Activated CD4-positive, alpha-beta T cell treated with anti-CD3 and anti-CD28 coated beads, Interleukin-2, amount 10 ng/mL, durations not matched to agents 7 days and 5 days (primary cell): ENCODE measurements at regions not wholly inside any gene's neighbourhood (a gene's known extent, or its start where the extent isn't known, plus 50 kb on each side); places are given as distances from the start of the nearest gene placed in this dataset.

Experiments
- CTCF ChIA-PET: fragments of 350-600 bp; sonication (Branson Sonifier 250); formaldehyde crosslinking; loops from one replicate; lab custom pipeline; 2021; ENCODE audit warnings: antibody characterized with exemption; lab: Charles Lee
- POLR2A ChIA-PET: fragments of 350-600 bp; sonication (Branson Sonifier 250); formaldehyde crosslinking; loops from one replicate; lab custom pipeline; 2021; ENCODE audit warnings: antibody characterized with exemption; lab: Charles Lee
- DNase-seq: peaks from one replicate; pipeline ENCODE4 v3.0.0-alpha.2; 2020
- H3K27ac Mint-ChIP-seq: one replicate; pipeline ENCODE4 v1.8.0; 2021; ENCODE audit warnings: mild to moderate bottlenecking, moderate library complexity, mixed read lengths
- H3K27me3 Mint-ChIP-seq: one replicate; pipeline ENCODE4 v1.8.0; 2021; ENCODE audit warnings: mixed read lengths
- H3K36me3 Mint-ChIP-seq: one replicate; pipeline ENCODE4 v1.8.0; 2021; ENCODE audit warnings: low read depth, mixed read lengths
- H3K4me1 Mint-ChIP-seq: one replicate; pipeline ENCODE4 v1.8.0; 2021; ENCODE audit warnings: mixed read lengths
- H3K4me3 Mint-ChIP-seq: one replicate; pipeline ENCODE4 v1.8.0; 2021; ENCODE audit warnings: mild to moderate bottlenecking, moderate library complexity, mixed read lengths
- H3K9me3 Mint-ChIP-seq: one replicate; pipeline ENCODE4 v1.8.0; 2021; ENCODE audit warnings: mixed read lengths

- no peak for DNase-seq
- Mint-ChIP-seq H3K9me3 (no peaks in the 10 kb centered on the region), H3K27ac (no peak overlapping the region), H3K4me3 (no peak overlapping the region), H3K27me3 (no peaks in the 10 kb centered on the region), H3K36me3 (no peaks in the 10 kb centered on the region), H3K4me1 (no peaks in the 10 kb centered on the region)
- ChIA-PET POLR2A (no interaction called here), CTCF (no interaction called here)
Measured at GRCh38 chr11:104442321-104442720, 278.4 kb upstream of the PDGFD start.

GRCh38 chr11:104435494-104435893, 271.5 kb upstream of the PDGFD start:
- Mint-ChIP-seq H3K4me3 (no peak overlapping the region), H3K36me3 (no peaks in the 10 kb centered on the region), H3K27ac (no peak overlapping the region), H3K27me3 (no peaks in the 10 kb centered on the region), H3K9me3 (no peaks in the 10 kb centered on the region), H3K4me1 (no peaks in the 10 kb centered on the region)
- ChIA-PET CTCF (no interaction called here), POLR2A (no interaction called here)
- DNase-seq, result no peak

DNA sequence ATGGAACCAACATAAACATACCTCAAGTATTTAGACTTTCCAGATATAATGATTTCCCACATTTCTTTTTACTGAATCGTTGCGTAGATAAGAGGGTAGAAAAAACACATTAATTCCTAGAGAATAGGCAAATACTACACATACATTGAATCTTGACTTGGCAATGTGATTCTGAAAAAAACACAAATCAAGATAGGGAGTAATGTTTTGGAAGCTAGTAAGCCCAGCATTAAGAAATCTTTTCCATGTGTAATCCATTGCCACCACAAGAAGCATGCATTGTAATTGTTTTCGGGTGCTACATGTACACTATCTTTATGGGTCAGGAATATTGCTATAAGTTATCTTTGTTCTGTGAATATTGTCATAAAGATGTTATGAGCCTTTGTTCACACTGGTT, 269.8 kb upstream of the PDGFD start:
- Mint-ChIP-seq H3K36me3 (no peaks in the 10 kb centered on the region), H3K9me3 (no peaks in the 10 kb centered on the region), H3K27me3 (no peaks in the 10 kb centered on the region), H3K4me3 (no peak overlapping the region), H3K27ac (no peak overlapping the region), H3K4me1 (no peaks in the 10 kb centered on the region)
- CTCF ChIA-PET, result no interaction called here
- POLR2A ChIA-PET, result no interaction called here
- no peak for DNase-seq

GRCh38 chr11:104432981-104433380, 269.0 kb upstream of the PDGFD start:
- Mint-ChIP-seq H3K27me3 (no peaks in the 10 kb centered on the region), H3K4me1 (no peaks in the 10 kb centered on the region), H3K27ac (no peak overlapping the region), H3K9me3 (no peaks in the 10 kb centered on the region), H3K4me3 (no peak overlapping the region), H3K36me3 (no peaks in the 10 kb centered on the region)
- no peak for DNase-seq
- ChIA-PET CTCF (no interaction called here), POLR2A (no interaction called here)

GRCh38 chr11:104432526-104432925, 268.6 kb upstream of the PDGFD start:
- POLR2A ChIA-PET, result no interaction called here
- no peaks in the 10 kb centered on the region for H3K4me1 Mint-ChIP-seq
- no peak overlapping the region for H3K27ac Mint-ChIP-seq
- H3K4me3 Mint-ChIP-seq, result no peak overlapping the region
- no peaks in the 10 kb centered on the region for H3K9me3 Mint-ChIP-seq
- CTCF ChIA-PET, result no interaction called here
- no peak for DNase-seq
- no peaks in the 10 kb centered on the region for H3K27me3 Mint-ChIP-seq
- no peaks in the 10 kb centered on the region for H3K36me3 Mint-ChIP-seq

- POLR2A ChIA-PET, result no interaction called here
- H3K27me3 Mint-ChIP-seq, result no peaks in the 10 kb centered on the region
Measured at GRCh38 chr11:104422324-104422944, 258.5 kb upstream of the PDGFD start.

DNA sequence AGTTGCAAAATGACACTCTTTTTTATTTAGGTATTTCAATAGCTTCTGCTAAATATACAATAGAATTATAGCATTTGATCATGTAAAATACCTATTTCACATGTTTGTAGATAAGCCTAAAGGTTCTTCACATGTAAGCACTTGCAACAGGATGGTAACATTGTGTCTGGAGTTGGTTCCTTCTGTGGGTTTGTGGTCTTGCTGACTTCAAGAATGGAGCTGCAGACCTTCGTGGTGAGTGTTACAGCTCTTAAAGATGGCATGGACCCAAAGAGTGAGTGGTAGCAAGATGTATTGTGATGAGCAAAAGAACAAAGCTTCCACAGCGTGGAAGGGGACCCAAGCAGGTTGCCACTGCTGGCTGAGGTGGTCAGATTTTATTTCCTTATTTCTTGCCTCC, 246.4 kb upstream of the PDGFD start:
- no peak overlapping the region for H3K4me3 Mint-ChIP-seq
- no peaks in the 10 kb centered on the region for H3K9me3 Mint-ChIP-seq
- H3K4me1 Mint-ChIP-seq, result no peaks in the 10 kb centered on the region
- CTCF ChIA-PET, result no interaction called here
- no peak overlapping the region for H3K27ac Mint-ChIP-seq
- H3K36me3 Mint-ChIP-seq, result no peaks in the 10 kb centered on the region
- H3K27me3 Mint-ChIP-seq, result no peaks in the 10 kb centered on the region
- POLR2A ChIA-PET, result no interaction called here
- DNase-seq, result no peak

More at GRCh38 chr11:104422324-104422944, 258.5 kb upstream of the PDGFD start:
- no peak overlapping the region for H3K27ac Mint-ChIP-seq
- H3K9me3 Mint-ChIP-seq, result no peaks in the 10 kb centered on the region
- no peaks in the 10 kb centered on the region for H3K36me3 Mint-ChIP-seq
- no peaks in the 10 kb centered on the region for H3K4me1 Mint-ChIP-seq
- CTCF ChIA-PET, result no interaction called here
- no peak overlapping the region for H3K4me3 Mint-ChIP-seq
- no peak for DNase-seq

DNA sequence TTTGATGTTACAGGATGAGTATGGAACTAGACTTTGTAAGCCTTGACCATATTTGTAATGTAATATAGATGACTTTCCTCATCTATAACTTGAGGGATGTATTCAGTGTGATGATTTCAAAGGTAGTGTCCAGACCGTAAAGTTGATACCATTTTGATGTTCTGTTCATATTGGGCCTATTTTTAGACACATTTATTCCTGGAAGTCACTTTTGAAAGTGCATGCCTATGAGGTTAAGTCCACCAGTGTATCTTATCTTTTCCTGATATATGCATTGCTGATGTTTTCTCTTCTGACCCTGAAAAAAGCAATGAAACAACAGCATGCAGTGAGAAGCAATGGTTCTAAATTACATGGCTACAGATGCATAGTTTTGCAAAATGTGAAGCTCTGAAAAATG, 244.7 kb upstream of the PDGFD start:
- Mint-ChIP-seq H3K9me3 (no peaks in the 10 kb centered on the region), H3K4me3 (no peak overlapping the region), H3K4me1 (no peaks in the 10 kb centered on the region), H3K27ac (no peak overlapping the region), H3K27me3 (no peaks in the 10 kb centered on the region), H3K36me3 (no peaks in the 10 kb centered on the region)
- POLR2A ChIA-PET, result no interaction called here
- CTCF ChIA-PET, result no interaction called here
- DNase-seq, result no peak

GRCh38 chr11:104405277-104405676, 241.3 kb upstream of the PDGFD start:
- H3K9me3 Mint-ChIP-seq, result no peaks in the 10 kb centered on the region
- no peaks in the 10 kb centered on the region for H3K4me1 Mint-ChIP-seq
- H3K4me3 Mint-ChIP-seq, result no peak overlapping the region
- ChIA-PET CTCF (no interaction called here), POLR2A (no interaction called here)
- H3K27me3 Mint-ChIP-seq, result no peaks in the 10 kb centered on the region
- H3K36me3 Mint-ChIP-seq, result no peaks in the 10 kb centered on the region
- DNase-seq, result no peak
- H3K27ac Mint-ChIP-seq, result no peak overlapping the region

GRCh38 chr11:104404231-104405175, 240.6 kb upstream of the PDGFD start:
- no peaks in the 10 kb centered on the region for H3K27me3 Mint-ChIP-seq

DNA sequence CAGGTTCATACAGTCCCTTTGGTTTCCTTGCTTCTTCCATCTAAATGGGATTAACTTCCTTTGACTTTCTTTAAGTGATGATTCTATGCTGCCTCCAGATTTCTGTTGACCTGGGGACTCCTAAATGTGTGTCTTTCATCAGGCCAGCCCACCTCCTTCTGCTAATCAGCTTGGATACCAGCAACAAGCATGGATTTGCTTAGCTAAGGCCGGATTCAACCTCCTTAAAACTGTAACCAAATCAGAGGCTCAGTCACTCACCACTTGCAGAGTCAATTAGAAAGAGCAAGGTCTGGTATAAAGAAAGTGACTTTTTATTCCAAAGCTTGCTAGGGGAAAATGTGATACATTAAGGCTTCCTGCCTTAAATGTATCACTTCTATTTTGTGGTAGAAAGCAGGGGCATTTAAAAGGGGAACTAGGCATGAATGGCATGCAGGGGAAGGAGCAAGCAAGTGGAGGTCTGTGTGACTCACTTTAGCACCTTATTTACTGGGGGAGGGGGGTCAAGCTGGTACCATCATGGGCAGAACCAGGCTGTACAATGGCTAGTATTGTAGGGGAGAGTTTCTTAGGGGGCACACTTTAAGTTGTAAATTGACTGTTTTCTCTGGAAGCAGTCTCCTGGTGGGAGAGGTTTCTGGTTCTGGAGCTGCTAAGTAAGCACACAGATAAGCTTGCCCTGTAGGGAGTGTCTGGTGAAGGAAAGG, 239.0 kb upstream of the PDGFD start:
- no peak overlapping the region for H3K27ac Mint-ChIP-seq
- no peaks in the 10 kb centered on the region for H3K9me3 Mint-ChIP-seq
- ChIA-PET POLR2A (no interaction called here), CTCF (no interaction called here)
- no peak overlapping the region for H3K4me3 Mint-ChIP-seq
- no peaks in the 10 kb centered on the region for H3K4me1 Mint-ChIP-seq
- H3K36me3 Mint-ChIP-seq, result no peaks in the 10 kb centered on the region
- no peak for DNase-seq
- H3K27me3 Mint-ChIP-seq, result no peaks in the 10 kb centered on the region

More at GRCh38 chr11:104404231-104405175, 240.6 kb upstream of the PDGFD start:
- POLR2A ChIA-PET, result no interaction called here
- H3K4me3 Mint-ChIP-seq, result no peak overlapping the region
- no peaks in the 10 kb centered on the region for H3K9me3 Mint-ChIP-seq
- H3K4me1 Mint-ChIP-seq, result no peaks in the 10 kb centered on the region
- no peak for DNase-seq
- H3K27ac Mint-ChIP-seq, result no peak overlapping the region
- no peaks in the 10 kb centered on the region for H3K36me3 Mint-ChIP-seq
- CTCF ChIA-PET, result no interaction called here

DNA sequence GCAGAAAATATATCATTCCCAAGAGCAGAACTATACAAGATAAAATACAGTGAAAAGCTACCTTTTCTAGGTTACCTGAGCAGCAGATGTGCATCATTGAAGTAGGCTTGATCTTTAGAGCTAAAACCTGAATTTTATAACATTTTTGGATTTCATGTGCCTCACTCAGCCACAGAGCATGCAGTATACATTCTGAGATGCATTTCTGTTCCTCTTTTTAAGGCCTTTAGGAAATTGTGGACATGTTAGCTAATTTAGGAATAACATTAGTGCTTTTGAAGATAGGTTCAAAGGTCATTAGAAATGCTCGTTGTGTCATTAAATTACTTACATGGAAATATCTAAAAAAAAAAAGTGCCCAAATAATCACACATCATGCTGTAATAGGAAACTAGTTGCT, 230.6 kb upstream of the PDGFD start:
- Mint-ChIP-seq H3K27me3 (no peaks in the 10 kb centered on the region), H3K4me1 (no peaks in the 10 kb centered on the region), H3K36me3 (no peaks in the 10 kb centered on the region), H3K4me3 (no peak overlapping the region), H3K27ac (no peak overlapping the region), H3K9me3 (no peaks in the 10 kb centered on the region)
- ChIA-PET POLR2A (no interaction called here), CTCF (no interaction called here)
- DNase-seq, result no peak

DNA sequence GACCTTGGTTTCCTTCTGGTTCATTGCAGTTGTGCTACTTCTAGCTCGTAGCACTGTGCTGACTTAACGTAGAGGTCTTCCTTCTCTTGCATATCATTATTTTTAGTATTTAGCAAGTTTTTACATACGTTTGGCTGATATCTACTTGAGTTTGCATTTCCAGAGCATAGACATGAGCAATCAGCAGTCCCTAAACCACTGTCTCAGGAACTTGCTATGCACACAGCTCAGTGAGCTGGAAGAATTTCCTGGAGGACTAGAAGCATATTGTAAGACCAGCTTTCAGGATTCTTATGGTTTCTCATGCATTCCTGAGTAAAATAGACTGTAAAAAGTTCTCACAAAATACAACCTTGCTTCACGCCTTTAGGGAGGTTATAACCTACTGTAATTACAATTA, 226.7 kb upstream of the PDGFD start:
- CTCF ChIA-PET, result no interaction called here
- H3K4me1 Mint-ChIP-seq, result no peaks in the 10 kb centered on the region
- H3K27ac Mint-ChIP-seq, result no peak overlapping the region
- H3K27me3 Mint-ChIP-seq, result no peaks in the 10 kb centered on the region
- no peaks in the 10 kb centered on the region for H3K36me3 Mint-ChIP-seq
- no peak for DNase-seq
- H3K4me3 Mint-ChIP-seq, result no peak overlapping the region
- no peaks in the 10 kb centered on the region for H3K9me3 Mint-ChIP-seq
- POLR2A ChIA-PET, result no interaction called here
